ENCODE measurements at regions not wholly inside any gene's neighbourhood (a gene's known extent, or its start where the extent isn't known, plus 50 kb on each side); places are given as distances from the start of the nearest gene placed in this dataset.

GRCh38 chr11:95486466-95486865, 255.5 kb upstream of the SESN3 start:
- H3K9me3 ChIP-seq (ENCODE audit: control insufficient read depth, insufficient read depth, low read length) = no peaks in the 10 kb centered on the region
- H3K36me3 ChIP-seq (ENCODE audit: insufficient read depth, low read length) = no peaks in the 10 kb centered on the region
- H3K4me1 ChIP-seq (ENCODE audit: insufficient read depth, low read length) = peaks cover 7% of the 10 kb centered on the region
- no peak overlapping the region for H3K9ac ChIP-seq (ENCODE audit: low read depth, low read length)

- Histone ChIP-seq H3K9ac (ENCODE audit: low read depth, low read length) (no peak overlapping the region), H3K36me3 (ENCODE audit: insufficient read depth, low read length) (no peaks in the 10 kb centered on the region), H3K9me3 (ENCODE audit: control insufficient read depth, insufficient read depth, low read length) (no peaks in the 10 kb centered on the region), H3K4me1 (ENCODE audit: insufficient read depth, low read length) (peaks cover 7% of the 10 kb centered on the region)
Measured at GRCh38 chr11:95485115-95485900, 254.3 kb upstream of the SESN3 start.

DNA sequence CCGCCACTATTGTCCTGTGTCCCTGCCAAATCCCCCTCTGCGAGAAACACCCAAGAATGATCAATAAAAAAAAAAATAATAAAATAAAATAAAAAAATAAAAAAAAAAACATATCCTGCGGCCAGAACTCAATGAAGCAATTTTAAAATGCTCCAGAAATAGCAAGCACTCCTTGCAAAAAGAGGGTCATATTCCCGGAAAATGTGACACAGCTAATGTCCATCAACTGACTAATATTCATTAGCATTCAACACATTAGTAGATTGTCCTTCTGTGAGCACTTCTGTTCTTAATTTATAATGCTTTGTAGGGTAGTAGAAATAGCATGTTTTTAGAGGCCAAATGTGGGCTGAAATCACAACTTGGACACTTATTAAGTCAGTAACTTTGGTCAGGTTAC, 252.3 kb upstream of the SESN3 start:
- H3K9me3 ChIP-seq (ENCODE audit: control insufficient read depth, insufficient read depth, low read length) = no peaks in the 10 kb centered on the region
- no peak overlapping the region for H3K9ac ChIP-seq (ENCODE audit: low read depth, low read length)
- peaks cover 7% of the 10 kb centered on the region for H3K4me1 ChIP-seq (ENCODE audit: insufficient read depth, low read length)
- no peaks in the 10 kb centered on the region for H3K36me3 ChIP-seq (ENCODE audit: insufficient read depth, low read length)

DNA sequence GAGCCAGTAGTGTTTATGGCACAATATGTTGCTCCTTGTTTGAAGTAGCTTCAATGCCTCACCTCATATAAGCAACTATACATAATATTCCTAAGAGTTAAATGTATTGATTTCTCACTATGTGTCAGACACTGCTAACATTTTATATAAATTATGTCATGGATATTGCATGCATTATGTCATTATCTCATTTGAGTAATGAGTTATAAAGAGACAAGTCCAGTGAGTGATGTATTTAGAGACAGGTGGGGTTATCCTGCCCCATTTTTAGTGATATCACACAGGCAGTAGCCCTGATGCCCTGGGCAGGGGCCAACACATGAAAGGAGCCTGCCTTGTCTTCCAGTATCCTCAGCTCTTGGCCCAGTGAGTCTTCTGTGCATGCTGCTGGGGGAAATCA, 247.0 kb upstream of the SESN3 start:
- H3K36me3 ChIP-seq (ENCODE audit: insufficient read depth, low read length) = no peaks in the 10 kb centered on the region
- no peaks in the 10 kb centered on the region for H3K4me1 ChIP-seq (ENCODE audit: insufficient read depth, low read length)
- H3K9ac ChIP-seq (ENCODE audit: low read depth, low read length) = no peak overlapping the region
- H3K9me3 ChIP-seq (ENCODE audit: control insufficient read depth, insufficient read depth, low read length) = no peaks in the 10 kb centered on the region

GRCh38 chr11:95469258-95469657, 238.3 kb upstream of the SESN3 start:
- Histone ChIP-seq H3K36me3 (ENCODE audit: insufficient read depth, low read length) (no peaks in the 10 kb centered on the region), H3K9ac (ENCODE audit: low read depth, low read length) (no peak overlapping the region), H3K4me1 (ENCODE audit: insufficient read depth, low read length) (no peaks in the 10 kb centered on the region), H3K9me3 (ENCODE audit: control insufficient read depth, insufficient read depth, low read length) (no peaks in the 10 kb centered on the region)

DNA sequence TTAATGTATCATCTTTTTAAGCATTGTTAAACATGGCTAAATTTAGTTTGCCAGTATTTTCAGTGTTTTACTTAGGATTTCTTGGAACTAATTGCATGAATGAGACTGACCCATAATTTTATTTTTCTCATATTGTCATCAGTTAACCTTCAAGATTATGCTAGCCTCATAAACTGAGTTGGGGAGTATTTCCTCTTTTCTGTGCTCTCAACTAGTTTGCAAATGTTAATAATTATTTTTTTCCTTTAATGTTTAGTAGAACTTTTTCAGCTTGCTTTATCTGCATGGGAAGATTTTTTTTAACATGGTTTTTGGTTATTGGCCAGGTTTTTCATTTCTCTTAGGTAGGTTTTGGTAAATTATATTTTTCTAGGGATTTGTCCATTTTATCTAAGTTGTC, 235.4 kb upstream of the SESN3 start:
- no peaks in the 10 kb centered on the region for H3K4me1 ChIP-seq (ENCODE audit: insufficient read depth, low read length)
- no peaks in the 10 kb centered on the region for H3K9me3 ChIP-seq (ENCODE audit: control insufficient read depth, insufficient read depth, low read length)
- H3K9ac ChIP-seq (ENCODE audit: low read depth, low read length) = no peak overlapping the region

DNA sequence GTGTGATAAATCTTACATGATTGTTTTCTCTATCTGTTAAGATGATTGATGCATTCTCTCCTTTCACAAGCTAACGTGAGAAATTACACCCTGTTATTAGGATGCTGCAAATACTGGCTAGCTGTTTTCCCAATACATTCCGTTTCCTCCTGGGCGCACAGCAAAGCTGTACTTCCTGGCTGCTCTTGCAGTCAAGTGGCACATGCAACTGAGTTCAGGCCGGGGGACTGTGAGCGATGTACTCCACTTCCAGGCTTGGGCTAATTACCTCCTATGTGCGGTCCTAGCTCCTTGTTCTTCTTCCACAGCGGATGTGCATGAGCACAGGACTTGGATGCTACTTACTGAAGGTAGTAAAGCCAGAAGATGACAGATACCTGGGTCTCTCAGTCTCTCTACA, 234.9 kb upstream of the SESN3 start:
- H3K9me3 ChIP-seq (ENCODE audit: control insufficient read depth, insufficient read depth, low read length) = no peaks in the 10 kb centered on the region
- H3K36me3 ChIP-seq (ENCODE audit: insufficient read depth, low read length) = no peaks in the 10 kb centered on the region
- no peaks in the 10 kb centered on the region for H3K4me1 ChIP-seq (ENCODE audit: insufficient read depth, low read length)
- no peak overlapping the region for H3K9ac ChIP-seq (ENCODE audit: low read depth, low read length)

More for the DNA sequence above, 235.4 kb upstream of the SESN3 start:
- H3K36me3 ChIP-seq (ENCODE audit: insufficient read depth, low read length) = no peaks in the 10 kb centered on the region

- Histone ChIP-seq H3K9ac (ENCODE audit: low read depth, low read length) (no peak overlapping the region), H3K36me3 (ENCODE audit: insufficient read depth, low read length) (no peaks in the 10 kb centered on the region)
Measured at GRCh38 chr11:95461858-95462257, 230.9 kb upstream of the SESN3 start.

DNA sequence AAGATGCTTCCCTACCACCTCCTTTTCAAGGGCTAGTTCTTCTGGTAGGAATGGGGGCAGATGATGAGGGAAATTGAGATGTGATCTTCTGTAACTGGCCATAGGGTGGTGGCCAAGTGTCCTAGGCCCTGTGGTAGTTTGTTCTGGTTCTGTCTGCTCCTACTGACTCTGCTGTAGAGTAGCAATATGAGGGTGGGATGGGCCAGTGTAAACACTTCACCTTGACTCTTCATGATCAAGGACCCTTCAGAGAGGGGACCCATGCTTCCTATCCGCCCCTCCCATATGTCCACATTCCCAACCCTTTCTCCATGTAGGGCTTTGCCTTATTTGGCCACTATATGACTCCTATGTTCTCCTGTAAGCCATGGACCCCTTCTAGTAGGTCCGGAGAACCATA, 230.3 kb upstream of the SESN3 start:
- H3K9me3 ChIP-seq (ENCODE audit: control insufficient read depth, insufficient read depth, low read length) = no peaks in the 10 kb centered on the region

More at GRCh38 chr11:95461858-95462257, 230.9 kb upstream of the SESN3 start:
- Histone ChIP-seq H3K4me1 (ENCODE audit: insufficient read depth, low read length) (no peaks in the 10 kb centered on the region), H3K9me3 (ENCODE audit: control insufficient read depth, insufficient read depth, low read length) (no peaks in the 10 kb centered on the region)

GRCh38 chr11:95459291-95460042, 228.5 kb upstream of the SESN3 start:
- Histone ChIP-seq H3K4me1 (ENCODE audit: insufficient read depth, low read length) (no peaks in the 10 kb centered on the region), H3K9ac (ENCODE audit: low read depth, low read length) (no peak overlapping the region), H3K36me3 (ENCODE audit: insufficient read depth, low read length) (no peaks in the 10 kb centered on the region), H3K9me3 (ENCODE audit: control insufficient read depth, insufficient read depth, low read length) (no peaks in the 10 kb centered on the region)

More for the DNA sequence above, 230.3 kb upstream of the SESN3 start:
- H3K9ac ChIP-seq (ENCODE audit: low read depth, low read length) = no peak overlapping the region
- H3K4me1 ChIP-seq (ENCODE audit: insufficient read depth, low read length) = no peaks in the 10 kb centered on the region
- no peaks in the 10 kb centered on the region for H3K36me3 ChIP-seq (ENCODE audit: insufficient read depth, low read length)

DNA sequence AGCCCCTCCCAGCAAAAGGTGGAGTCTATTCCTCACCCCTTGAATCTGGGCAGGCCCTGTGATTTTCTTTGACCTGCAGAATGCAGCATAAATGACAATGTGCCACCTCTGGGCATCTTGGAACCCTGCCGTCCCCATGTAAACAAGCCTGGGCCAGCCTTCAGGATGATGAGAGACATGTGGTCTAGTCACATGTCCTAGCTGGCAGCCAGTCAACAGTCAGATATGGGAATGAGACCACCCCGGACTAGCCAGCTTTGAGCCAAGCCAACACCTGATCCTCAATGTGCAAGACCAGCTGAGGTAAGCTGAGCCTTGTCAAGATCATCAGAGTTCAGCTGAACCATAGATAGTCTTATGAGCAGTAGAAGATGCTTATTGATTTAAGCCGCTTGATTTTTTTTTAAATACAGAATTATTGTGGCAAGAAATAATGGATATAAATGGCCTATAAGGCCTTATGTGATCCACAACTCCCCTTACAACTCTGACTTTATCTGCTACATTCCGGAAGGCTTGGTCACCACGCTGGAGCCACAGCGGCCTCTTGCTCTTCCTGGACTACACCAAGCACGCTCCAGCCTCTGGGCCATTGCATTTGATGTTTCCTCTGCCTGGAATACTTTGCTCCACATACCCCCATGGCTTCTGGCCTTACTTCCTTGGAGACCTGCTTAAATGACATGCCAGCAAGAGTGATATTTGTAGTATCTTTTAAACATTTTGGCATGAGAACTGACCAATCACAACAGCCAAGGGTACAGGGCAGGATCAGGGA, 225.9 kb upstream of the SESN3 start:
- Histone ChIP-seq H3K9ac (ENCODE audit: low read depth, low read length) (no peak overlapping the region), H3K9me3 (ENCODE audit: control insufficient read depth, insufficient read depth, low read length) (no peaks in the 10 kb centered on the region), H3K4me1 (ENCODE audit: insufficient read depth, low read length) (0 out of 2 replicates have a peak, but pooled peaks cover 5% of the 10 kb centered on the region), H3K36me3 (ENCODE audit: insufficient read depth, low read length) (no peaks in the 10 kb centered on the region)

DNA sequence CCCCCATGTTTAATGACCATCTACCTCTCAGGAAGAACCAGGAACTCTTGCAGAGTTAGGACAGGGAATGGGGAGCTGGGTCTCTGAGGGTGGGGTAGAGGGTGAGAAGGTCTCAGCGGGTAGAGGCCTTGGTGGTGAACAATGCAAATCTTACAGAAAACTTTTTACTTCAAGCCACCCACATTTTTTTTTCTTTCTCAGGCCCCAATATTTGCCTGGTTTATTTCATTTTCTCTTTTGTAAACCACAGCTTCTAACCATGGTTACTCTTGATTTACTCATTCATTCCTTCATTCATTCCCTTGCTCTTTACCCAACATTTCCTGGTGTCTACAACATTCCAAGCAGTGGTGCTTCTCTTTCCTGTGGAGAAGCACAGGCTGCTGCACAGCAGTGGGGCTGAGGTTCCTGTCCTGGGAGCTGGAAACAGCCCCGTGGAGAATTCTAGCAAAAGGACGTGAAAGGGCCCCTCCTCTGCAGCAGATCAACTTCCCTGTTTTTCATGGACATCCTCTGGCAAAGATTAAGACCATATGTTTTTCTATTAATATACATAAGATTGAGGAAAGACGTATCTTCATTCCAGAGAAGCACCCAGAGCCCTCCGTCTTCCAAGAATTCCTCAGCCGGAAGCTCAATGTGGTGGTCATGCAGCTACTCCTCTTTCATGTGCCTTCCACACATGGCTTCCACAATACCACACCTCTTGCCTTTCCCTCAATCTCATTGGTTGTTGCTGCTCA, 224.4 kb upstream of the SESN3 start:
- 0 out of 2 replicates have a peak, but pooled peaks cover 5% of the 10 kb centered on the region for H3K4me1 ChIP-seq (ENCODE audit: insufficient read depth, low read length)
- H3K9me3 ChIP-seq (ENCODE audit: control insufficient read depth, insufficient read depth, low read length) = no peaks in the 10 kb centered on the region
- no peaks in the 10 kb centered on the region for H3K36me3 ChIP-seq (ENCODE audit: insufficient read depth, low read length)
- no peak overlapping the region for H3K9ac ChIP-seq (ENCODE audit: low read depth, low read length)

DNA sequence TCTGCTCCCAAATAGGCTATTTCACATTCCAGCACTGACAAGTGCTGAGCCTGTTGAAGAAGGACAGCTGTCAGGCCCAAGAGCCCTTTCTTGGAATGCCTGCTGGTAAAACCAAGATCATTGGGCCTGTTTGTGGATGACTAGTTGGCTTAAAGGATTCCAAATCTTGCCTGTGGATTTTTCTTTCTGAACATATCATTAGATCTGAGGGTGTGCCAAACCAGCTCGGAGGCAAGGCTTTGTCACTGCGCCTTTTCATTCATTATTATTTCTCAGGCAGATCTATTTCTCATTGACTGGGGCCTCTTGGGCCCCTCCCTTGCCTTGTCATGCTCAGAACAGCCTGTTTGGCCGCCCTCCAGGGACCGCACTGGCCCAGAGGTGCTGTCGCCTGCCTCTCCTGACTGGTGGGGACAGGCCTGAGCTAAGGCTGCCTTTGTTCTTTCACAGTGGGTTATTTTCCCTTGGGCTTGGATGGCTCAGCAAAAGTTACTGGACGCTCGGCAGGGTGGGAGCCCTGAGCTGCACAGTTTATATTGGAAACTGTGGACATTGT, 222.7 kb upstream of the SESN3 start:
- 0 out of 2 replicates have a peak, but pooled peaks cover 5% of the 10 kb centered on the region for H3K4me1 ChIP-seq (ENCODE audit: insufficient read depth, low read length)
- no peaks in the 10 kb centered on the region for H3K36me3 ChIP-seq (ENCODE audit: insufficient read depth, low read length)
- no peak overlapping the region for H3K9ac ChIP-seq (ENCODE audit: low read depth, low read length)
- no peaks in the 10 kb centered on the region for H3K9me3 ChIP-seq (ENCODE audit: control insufficient read depth, insufficient read depth, low read length)

All from ES-I3 (cell line).